Middle frontal gyrus (tissue), 1 donor: ENCODE measurements at regions not wholly inside any gene's neighbourhood (a gene's known extent, or its start where the extent isn't known, plus 50 kb on each side); places are given as distances from the start of the nearest gene placed in this dataset.
"Not testable (repeated sequence)": the region's sequence is repeated elsewhere in the genome, so short reads cannot be mapped to it uniquely, and the experiment has no call there.

Experiments used
- DNase-seq: peaks from one replicate; pipeline ENCODE4 v3.0.0-alpha.2; 2015; ENCODE audit warnings: low spot score; ENCODE audit errors: extremely low spot score

GRCh38 chr4:189232274-189232673 is 708.4 kb upstream of the FRG1 start:
- DNase-seq: no peak

- not testable (repeated sequence) for DNase-seq
Measured at GRCh38 chr4:189233754-189234153, 706.9 kb upstream of the FRG1 start.

GRCh38 chr4:189234948-189235347 is 705.7 kb upstream of the FRG1 start:
- DNase-seq: not testable (repeated sequence)

GRCh38 chr4:189235599-189235998 is 705.1 kb upstream of the FRG1 start:
- no peak for DNase-seq

GRCh38 chr4:189236321-189236720 is 704.4 kb upstream of the FRG1 start:
- DNase-seq: not testable (repeated sequence)

- no peak for DNase-seq
Measured at GRCh38 chr4:189237340-189237739, 703.3 kb upstream of the FRG1 start.

GRCh38 chr4:189255636-189256035 is 685.0 kb upstream of the FRG1 start:
- no peak for DNase-seq

- no peak for DNase-seq
Measured at GRCh38 chr4:189261475-189261874, 679.2 kb upstream of the FRG1 start.

GRCh38 chr4:189265515-189265914 is 675.2 kb upstream of the FRG1 start:
- DNase-seq: no peak

GRCh38 chr4:189267312-189267965 is 673.2 kb upstream of the FRG1 start:
- no peak for DNase-seq

GRCh38 chr4:189278597-189279165 is 662.0 kb upstream of the FRG1 start:
- DNase-seq: no peak

- no peak for DNase-seq
Measured at GRCh38 chr4:189279188-189279587, 661.5 kb upstream of the FRG1 start.

GRCh38 chr4:189285377-189285776 is 655.3 kb upstream of the FRG1 start:
- DNase-seq: no peak

- DNase-seq: no peak
Measured at GRCh38 chr4:189291939-189292338, 648.7 kb upstream of the FRG1 start.

- no peak for DNase-seq
Measured at GRCh38 chr4:189293459-189293858, 647.2 kb upstream of the FRG1 start.

- DNase-seq: no peak
Measured at GRCh38 chr4:189294574-189294973, 646.1 kb upstream of the FRG1 start.

- DNase-seq: no peak
Measured at GRCh38 chr4:189299706-189300105, 641.0 kb upstream of the FRG1 start.

- DNase-seq: no peak
Measured at GRCh38 chr4:189301692-189302091, 639.0 kb upstream of the FRG1 start.

- no peak for DNase-seq
Measured at GRCh38 chr4:189302719-189303118, 638.0 kb upstream of the FRG1 start.

GRCh38 chr4:189304167-189304566 is 636.5 kb upstream of the FRG1 start:
- DNase-seq: no peak

GRCh38 chr4:189304809-189305208 is 635.9 kb upstream of the FRG1 start:
- no peak for DNase-seq

GRCh38 chr4:189305500-189305899 is 635.2 kb upstream of the FRG1 start:
- DNase-seq: no peak

- no peak for DNase-seq
Measured at GRCh38 chr4:189311251-189311650, 629.4 kb upstream of the FRG1 start.
